Spleen (tissue), 7 donors: ENCODE measurements at regions not wholly inside any gene's neighbourhood (a gene's known extent, or its start where the extent isn't known, plus 50 kb on each side); places are given as distances from the start of the nearest gene placed in this dataset.

Experiments
- CTCF ChIP-seq, 11 experiments: fragments of 200-600 bp in 7 of 11; fragments of 450-650 bp in 4 of 11; sonication (generic) in 4 of 11; IDR thresholded peaks in 8 of 11; conservative IDR thresholded peaks in 3 of 11; 1 replicate in 7 of 11; 2 replicates in 4 of 11; pipeline versions ENCODE4 v1.4.0 to v1.8.0; 2016 to 2021; ENCODE audit warnings: antibody characterized with exemption in 11 of 11, inconsistent platforms in 4 of 11, mild to moderate bottlenecking in 1 of 11
- POLR2A ChIP-seq, 3 donors: fragments of 450-650 bp; IDR thresholded peaks; one replicate each; pipeline ENCODE4 v1.5.1; 2017; ENCODE audit warnings: antibody characterized with exemption in 3 of 3, mild to moderate bottlenecking in 1 of 3
- POLR2AphosphoS5 ChIP-seq, 3 donors: sonication (generic); formaldehyde crosslinking; IDR thresholded peaks; one replicate each; pipeline ENCODE4 v1.5.1; 2017; ENCODE audit warnings: antibody characterized with exemption in 3 of 3
- donor health status: DM: no; HTN: no; CAD: no; lungs with moderate emphysema.
- donor health status: DM: no; HTN: no; CAD: no.
- donor health status: DM: no; HTN: no; CAD: no.

- TF ChIP-seq POLR2AphosphoS5 (IDR thresholded peaks at IDR 0.05): no peak
- TF ChIP-seq CTCF (IDR thresholded peaks at IDR 0.05 in 8 of 11, conservative IDR thresholded peaks at IDR 0.05 in 3 of 11): no peak
- no peak for TF ChIP-seq POLR2A (IDR thresholded peaks at IDR 0.05)
Measured at GRCh38 chr17:79668344-79669250, 57.7 kb upstream of the RBFOX3 start.
